ENCODE measurements at regions not wholly inside any gene's neighbourhood (a gene's known extent, or its start where the extent isn't known, plus 50 kb on each side); places are given as distances from the start of the nearest gene placed in this dataset.

DNA sequence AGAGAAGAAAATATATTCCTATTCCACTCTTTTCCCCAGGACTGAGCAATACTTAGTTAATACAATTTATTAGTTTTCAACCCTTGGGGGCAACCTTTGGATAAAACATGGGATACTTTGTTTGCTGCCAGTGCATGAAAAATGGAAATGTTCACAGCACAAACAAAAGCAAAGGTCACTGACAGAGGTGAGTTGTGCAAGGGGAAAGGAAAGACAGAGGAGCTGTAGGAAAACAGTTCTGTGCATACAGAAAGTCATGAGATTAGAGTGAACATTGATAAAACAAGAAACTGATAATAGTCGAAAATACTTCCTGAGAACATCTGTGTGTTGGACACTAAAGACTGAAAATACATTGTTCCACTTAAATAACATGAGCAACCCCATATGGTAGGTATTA lies 779.8 kb downstream of the TLE4 start:
- 64 to 69% methylated on average over 1 of the region's 1 CpG for WGBS, 2 donors
- DNase-seq (ENCODE audit: low spot score in 2 of 2): no peak
- no peak overlapping the region for H3K4me3 ChIP-seq (ENCODE audit: low read depth, poor library complexity, severe bottlenecking)
- TF ChIP-seq POLR2A (IDR thresholded peaks at IDR 0.05): no peak
- TF ChIP-seq, protein P1, sequence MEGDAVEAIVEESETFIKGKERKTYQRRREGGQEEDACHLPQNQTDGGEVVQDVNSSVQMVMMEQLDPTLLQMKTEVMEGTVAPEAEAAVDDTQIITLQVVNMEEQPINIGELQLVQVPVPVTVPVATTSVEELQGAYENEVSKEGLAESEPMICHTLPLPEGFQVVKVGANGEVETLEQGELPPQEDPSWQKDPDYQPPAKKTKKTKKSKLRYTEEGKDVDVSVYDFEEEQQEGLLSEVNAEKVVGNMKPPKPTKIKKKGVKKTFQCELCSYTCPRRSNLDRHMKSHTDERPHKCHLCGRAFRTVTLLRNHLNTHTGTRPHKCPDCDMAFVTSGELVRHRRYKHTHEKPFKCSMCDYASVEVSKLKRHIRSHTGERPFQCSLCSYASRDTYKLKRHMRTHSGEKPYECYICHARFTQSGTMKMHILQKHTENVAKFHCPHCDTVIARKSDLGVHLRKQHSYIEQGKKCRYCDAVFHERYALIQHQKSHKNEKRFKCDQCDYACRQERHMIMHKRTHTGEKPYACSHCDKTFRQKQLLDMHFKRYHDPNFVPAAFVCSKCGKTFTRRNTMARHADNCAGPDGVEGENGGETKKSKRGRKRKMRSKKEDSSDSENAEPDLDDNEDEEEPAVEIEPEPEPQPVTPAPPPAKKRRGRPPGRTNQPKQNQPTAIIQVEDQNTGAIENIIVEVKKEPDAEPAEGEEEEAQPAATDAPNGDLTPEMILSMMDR (IDR thresholded peaks at IDR 0.05): no peak
- intact Hi-C loops (cut with DNase I; ENCODE audit: low total_unique reads): no loop called here

DNA sequence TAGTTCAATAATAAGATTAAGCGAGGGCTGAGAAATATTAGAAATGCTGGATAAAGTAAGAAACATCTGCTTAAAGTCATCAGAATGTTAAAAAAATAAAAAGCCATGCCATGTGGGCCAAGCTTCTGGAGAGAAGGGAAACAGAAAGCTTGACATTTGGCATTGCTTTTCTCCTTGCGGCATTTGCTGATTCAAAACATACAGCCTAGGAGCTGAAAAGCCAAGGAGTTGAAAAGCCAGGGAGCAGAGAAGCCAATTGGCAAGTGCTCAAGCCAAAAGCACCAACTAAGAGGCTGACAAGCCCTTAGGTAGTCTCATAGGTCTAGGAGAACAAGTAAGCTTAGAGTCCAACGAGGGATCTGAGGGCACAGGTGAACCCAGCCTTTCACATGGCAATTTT lies 754.3 kb downstream of the TLE4 start:
- no peak for DNase-seq (ENCODE audit: low spot score in 2 of 2)
- no peak for TF ChIP-seq POLR2A (IDR thresholded peaks at IDR 0.05)
- TF ChIP-seq, protein P1 (IDR thresholded peaks at IDR 0.05): no peak
- intact Hi-C loops (cut with DNase I; ENCODE audit: low total_unique reads): no loop called here
- H3K4me3 ChIP-seq (ENCODE audit: low read depth, poor library complexity, severe bottlenecking): no peak overlapping the region
- 50 to 53% methylated on average over 3 of the region's 3 CpGs for WGBS, 2 donors

DNA sequence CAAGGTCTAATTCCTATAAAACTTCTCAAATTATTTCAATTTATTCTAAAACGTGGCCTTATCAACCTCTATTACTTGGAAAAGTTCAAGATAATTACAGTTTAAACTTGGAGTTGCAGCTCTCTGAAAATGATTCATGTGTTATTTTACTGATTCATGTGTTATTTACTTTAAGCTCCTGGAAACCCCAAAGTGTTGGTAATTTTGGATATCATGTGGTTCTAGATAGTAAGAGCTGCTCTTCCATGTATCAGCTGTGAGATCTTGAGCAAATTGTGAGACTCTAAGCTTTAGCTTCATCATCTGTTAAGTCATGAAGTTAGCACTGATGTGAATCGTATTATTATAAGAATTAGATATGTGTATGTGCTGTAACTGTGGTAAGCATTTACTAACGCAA lies 749.2 kb downstream of the TLE4 start:
- no peak overlapping the region for H3K4me3 ChIP-seq (ENCODE audit: low read depth, poor library complexity, severe bottlenecking)
- intact Hi-C loops (cut with DNase I; ENCODE audit: low total_unique reads): no loop called here
- WGBS, 2 donors: 63 to 77% methylated on average over 3 of the region's 3 CpGs
- TF ChIP-seq POLR2A (IDR thresholded peaks at IDR 0.05): no peak
- TF ChIP-seq, protein P1 (IDR thresholded peaks at IDR 0.05): no peak
- DNase-seq (ENCODE audit: low spot score in 2 of 2): no peak

DNA sequence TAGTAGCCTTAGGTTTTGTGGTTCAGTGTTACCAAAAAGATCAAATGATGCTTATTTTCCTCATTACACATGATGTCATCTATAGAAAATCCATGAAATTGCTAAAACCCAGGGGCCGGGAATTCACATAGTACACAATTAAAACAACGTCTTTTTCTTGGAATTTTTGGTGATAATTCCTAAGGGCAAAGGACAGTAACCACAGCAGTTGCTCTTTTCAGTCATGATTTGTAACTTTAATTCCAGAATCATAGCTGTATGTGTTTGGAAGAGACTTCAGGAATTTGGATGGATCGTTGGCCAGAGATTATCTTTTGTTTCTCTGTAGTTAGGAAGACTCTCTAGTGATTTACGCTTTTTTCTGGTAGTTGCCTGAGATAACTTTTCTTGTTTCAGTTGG lies 748.7 kb downstream of the TLE4 start:
- intact Hi-C loops (cut with DNase I; ENCODE audit: low total_unique reads): no loop called here
- no peak for TF ChIP-seq POLR2A (IDR thresholded peaks at IDR 0.05)
- TF ChIP-seq, protein P1 (IDR thresholded peaks at IDR 0.05): no peak
- DNase-seq (ENCODE audit: low spot score in 2 of 2): no peak
- no peak overlapping the region for H3K4me3 ChIP-seq (ENCODE audit: low read depth, poor library complexity, severe bottlenecking)
- 42 to 43% methylated on average over 4 of the region's 4 CpGs for WGBS, 2 donors

DNA sequence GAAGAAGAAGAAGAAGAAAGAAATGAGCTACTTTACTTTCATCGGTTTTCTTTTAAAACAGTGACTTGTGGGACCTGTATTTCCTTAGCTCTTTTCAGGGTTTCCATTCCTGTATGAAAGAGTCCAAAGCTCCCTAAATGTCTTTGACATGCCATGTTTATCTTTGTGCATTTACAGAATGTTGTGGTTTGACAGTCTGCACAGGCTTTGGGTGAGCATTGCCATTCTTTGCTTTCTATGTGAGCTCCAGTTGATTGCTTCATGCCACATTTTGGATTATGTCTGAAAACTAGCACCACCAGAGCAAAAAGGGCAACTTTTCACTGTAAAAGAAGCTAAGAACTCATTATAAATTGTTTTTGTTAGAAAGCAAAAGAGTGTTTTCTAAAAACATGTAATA lies 733.4 kb downstream of the TLE4 start:
- no peak overlapping the region for H3K4me3 ChIP-seq (ENCODE audit: low read depth, poor library complexity, severe bottlenecking)
- intact Hi-C loops (cut with DNase I; ENCODE audit: low total_unique reads): no loop called here
- TF ChIP-seq POLR2A (IDR thresholded peaks at IDR 0.05): no peak
- TF ChIP-seq, protein P1 (IDR thresholded peaks at IDR 0.05): no peak
- no peak for DNase-seq (ENCODE audit: low spot score in 2 of 2)
- 85 to 94% methylated on average over 1 of the region's 1 CpG for WGBS, 2 donors

DNA sequence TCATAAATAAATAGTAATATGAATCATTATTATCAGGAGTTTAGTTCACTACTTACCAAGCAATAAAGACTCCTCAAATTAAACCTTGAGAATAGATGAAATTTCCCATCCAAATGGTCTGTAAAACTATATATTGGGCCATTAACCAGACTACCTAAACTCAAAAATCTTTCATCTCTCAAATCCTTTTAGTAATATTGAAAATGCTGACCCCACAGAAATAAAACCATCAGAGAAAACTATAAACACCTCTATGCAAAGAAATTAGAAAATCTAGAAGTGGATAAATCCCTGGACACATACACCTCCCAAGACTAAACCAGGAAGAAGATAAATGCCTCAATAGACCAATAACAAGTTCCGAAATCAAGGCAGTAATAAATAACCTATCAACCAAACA lies 723.2 kb downstream of the TLE4 start:
- TF ChIP-seq POLR2A (IDR thresholded peaks at IDR 0.05): no peak
- TF ChIP-seq, protein P1 (IDR thresholded peaks at IDR 0.05): no peak
- no peak overlapping the region for H3K4me3 ChIP-seq (ENCODE audit: low read depth, poor library complexity, severe bottlenecking)
- WGBS, 2 donors: 91 to 93% methylated on average over 1 of the region's 1 CpG
- DNase-seq (ENCODE audit: low spot score in 2 of 2): no peak
- intact Hi-C loops (cut with DNase I; ENCODE audit: low total_unique reads): no loop called here
